Testis (tissue), 2 donors: ENCODE measurements at regions not wholly inside any gene's neighbourhood (a gene's known extent, or its start where the extent isn't known, plus 50 kb on each side); places are given as distances from the start of the nearest gene placed in this dataset.
"Not testable (repeated sequence)": the region's sequence is repeated elsewhere in the genome, so short reads cannot be mapped to it uniquely, and the experiment has no call there.

Experiments
- DNase-seq: peaks from one replicate; pipeline ENCODE4 v3.0.0-alpha.2; 2019
- H3K27ac ChIP-seq, 2 donors: fragments of 200-600 bp; sonication (generic); one replicate each; pipeline ENCODE4 v1.5.1; 2019
- H3K27me3 ChIP-seq: fragments of 200-600 bp; sonication (generic); one replicate; pipeline ENCODE4 v1.5.1; 2019
- H3K36me3 ChIP-seq: fragments of 200-600 bp; sonication (generic); one replicate; pipeline ENCODE4 v1.5.1; 2017; ENCODE audit warnings: low read depth; ENCODE audit errors: missing control alignments
- H3K4me1 ChIP-seq: fragments of 200-600 bp; sonication (generic); one replicate; pipeline ENCODE4 v1.5.1; 2019
- H3K4me3 ChIP-seq, 2 donors: fragments of 200-600 bp; sonication (generic); one replicate each; pipeline ENCODE4 v1.5.1; 2017 to 2019
- H3K9me3 ChIP-seq: fragments of 200-600 bp; sonication (generic); one replicate; pipeline ENCODE4 v1.5.1; 2017
- CTCF ChIP-seq, 3 experiments: fragments of 450-650 bp in 2 of 3; fragments of 200-600 bp in 1 of 3; sonication (generic) in 1 of 3; IDR thresholded peaks; one replicate each; pipeline ENCODE4 v1.5.1; 2016 to 2019; ENCODE audit warnings: antibody characterized with exemption in 3 of 3, mild to moderate bottlenecking in 2 of 3, moderate library complexity in 1 of 3
- POLR2A ChIP-seq: fragments of 450-650 bp; IDR thresholded peaks from one replicate; pipeline ENCODE4 v1.6.1; 2017; ENCODE audit warnings: antibody characterized with exemption, mild to moderate bottlenecking, moderate library complexity
- WGBS, 2 donors: methylation state at CpG; one replicate each; pipeline ENCODE4 v1.1.5; 2018; 5-methylcytosine and 5-hydroxymethylcytosine counted together
- intact Hi-C: fragments of 100-400 bp; cut with DNase I; formaldehyde crosslinking; loops from one replicate; pipeline ENCODE4 v1.15.1; 2023; ENCODE audit warnings: low total_unique reads

DNA sequence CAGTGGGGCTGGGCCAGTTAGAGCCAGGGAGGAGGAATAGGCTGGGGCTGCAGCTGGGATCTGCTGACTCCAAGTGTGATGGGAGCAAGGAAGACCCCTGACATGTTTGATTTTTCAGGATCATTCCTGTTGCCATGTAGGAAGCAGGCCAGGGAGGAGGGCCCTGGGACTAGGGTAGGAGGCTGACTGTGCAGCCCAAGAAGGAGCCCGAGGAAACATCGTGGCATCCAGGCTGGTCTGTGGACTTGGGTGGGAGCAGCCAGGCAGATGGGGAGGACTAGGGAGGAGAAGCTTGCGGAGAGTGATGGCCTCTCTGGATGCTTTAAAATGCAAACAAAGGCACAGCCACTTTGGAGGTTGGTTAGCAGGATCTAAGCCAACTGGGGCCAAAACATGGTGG, 311.4 kb upstream of the WSB1 start:
- WGBS, 2 donors: 73 to 80% methylated on average over 3 of the region's 3 CpGs
- intact Hi-C loops, H3K27me3 ChIP-seq, H3K36me3 ChIP-seq, H3K4me3 ChIP-seq, H3K27ac ChIP-seq, H3K4me1 ChIP-seq, H3K9me3 ChIP-seq, DNase-seq: not testable (repeated sequence)

- intact Hi-C loops, H3K27ac ChIP-seq, H3K4me1 ChIP-seq, H3K27me3 ChIP-seq, H3K9me3 ChIP-seq, H3K36me3 ChIP-seq, DNase-seq, H3K4me3 ChIP-seq: not testable (repeated sequence)
- WGBS, 2 donors: 61 to 79% methylated on average over 3 of the region's 3 CpGs
These were observed 306.1 kb upstream of the WSB1 start for GRCh38 chr17:26987851-26988250.

- H3K36me3 ChIP-seq, H3K27me3 ChIP-seq, H3K27ac ChIP-seq, DNase-seq, H3K4me1 ChIP-seq, H3K4me3 ChIP-seq, H3K9me3 ChIP-seq, intact Hi-C loops: not testable (repeated sequence)
- WGBS, 2 donors: 80 to 83% methylated on average over 2 to 6 of the region's 6 CpGs
These were observed 299.3 kb upstream of the WSB1 start for GRCh38 chr17:26994648-26995047.

- H3K4me3 ChIP-seq, intact Hi-C loops, H3K4me1 ChIP-seq, H3K9me3 ChIP-seq, H3K27ac ChIP-seq, H3K27me3 ChIP-seq, H3K36me3 ChIP-seq, DNase-seq: not testable (repeated sequence)
- WGBS, 2 donors: 71 to 76% methylated on average over 5 to 7 of the region's 7 CpGs
These were observed 297.6 kb upstream of the WSB1 start for GRCh38 chr17:26996146-26996916.

- intact Hi-C loops, H3K4me1 ChIP-seq, H3K27me3 ChIP-seq, H3K4me3 ChIP-seq, H3K9me3 ChIP-seq, H3K27ac ChIP-seq, H3K36me3 ChIP-seq: not testable (repeated sequence)
- peak; percentile 38 for DNase-seq
- 59 to 66% methylated on average over 4 of the region's 4 CpGs for WGBS, 2 donors
These were observed 286.0 kb upstream of the WSB1 start for GRCh38 chr17:27007734-27008531.

DNA sequence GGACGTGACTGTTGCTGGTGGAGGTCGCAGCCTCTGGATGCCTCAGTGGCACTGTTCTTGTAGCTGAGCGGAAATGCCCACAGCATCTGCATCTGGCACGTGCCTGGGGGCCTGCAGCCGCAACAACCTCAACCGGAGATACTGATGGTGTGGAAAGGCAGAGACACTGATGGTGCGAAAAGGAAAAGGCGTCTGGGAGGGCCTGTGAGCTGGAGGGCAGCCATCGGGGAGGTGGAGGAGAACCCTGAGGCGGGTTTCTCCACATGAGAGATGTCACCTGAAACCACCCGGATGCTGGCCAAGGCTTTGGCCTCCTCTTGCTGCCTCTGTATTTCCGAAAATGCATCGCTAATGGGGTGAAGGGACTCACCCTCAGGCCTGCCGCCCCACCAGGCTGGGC, 284.8 kb upstream of the WSB1 start:
- intact Hi-C loops: no loop called here
- Histone ChIP-seq H3K4me3 (no peak overlapping the region), H3K9me3 (no peaks in the 10 kb centered on the region), H3K36me3 (no peaks in the 10 kb centered on the region), H3K27ac (no peak overlapping the region), H3K27me3 (no peaks in the 10 kb centered on the region), H3K4me1 (no peaks in the 10 kb centered on the region)
- 81 to 83% methylated on average over 14 of the region's 14 CpGs for WGBS, 2 donors
- no peak for DNase-seq
- no peak for TF ChIP-seq POLR2A
- TF ChIP-seq CTCF (IDR thresholded peaks at IDR 0.05): no peak

GRCh38 chr17:27010138-27010537, 283.8 kb upstream of the WSB1 start:
- H3K27ac ChIP-seq, H3K27me3 ChIP-seq, DNase-seq, intact Hi-C loops, H3K4me3 ChIP-seq, H3K4me1 ChIP-seq, H3K9me3 ChIP-seq, H3K36me3 ChIP-seq: not testable (repeated sequence)
- 50 to 58% methylated on average over 1 to 3 of the region's 3 CpGs for WGBS, 2 donors

GRCh38 chr17:27030552-27030951, 263.4 kb upstream of the WSB1 start:
- H3K36me3 ChIP-seq, H3K9me3 ChIP-seq, H3K4me3 ChIP-seq, H3K27me3 ChIP-seq, intact Hi-C loops, H3K27ac ChIP-seq, H3K4me1 ChIP-seq, DNase-seq: not testable (repeated sequence)
- 57 to 60% methylated on average over 3 of the region's 3 CpGs for WGBS, 2 donors
